GM23338 (cell line): ENCODE measurements at regions not wholly inside any gene's neighbourhood (a gene's known extent, or its start where the extent isn't known, plus 50 kb on each side); places are given as distances from the start of the nearest gene placed in this dataset.

ENCODE experiments used
- ATAC-seq: fragments of 200-7000 bp; cut with Tn5 transposase; 3 replicates; pipeline ENCODE4 v1.9.1; 2020
- DNase-seq: peaks from one replicate; pipeline ENCODE4 v3.0.0-alpha.2; 2015; ENCODE audit warnings: low spot score
- H2AFZ ChIP-seq: fragments of 200-600 bp; sonication (generic); 2 replicates; pipeline ENCODE4 v1.8.0; 2016; ENCODE audit warnings: antibody characterized with exemption, mild to moderate bottlenecking, moderate library complexity
- H3F3A ChIP-seq: fragments of 200-600 bp; sonication (generic); replicated peaks from 2 replicates; pipeline ENCODE4 v1.8.0; 2017; ENCODE audit warnings: antibody characterized with exemption, mixed run types, low read depth
- H3K27ac ChIP-seq: fragments of 200-600 bp; sonication (generic); 2 replicates; pipeline ENCODE4 v1.6.1; 2016; ENCODE audit warnings: low read depth
- H3K27me3 ChIP-seq: fragments of 200-600 bp; sonication (generic); 2 replicates; pipeline ENCODE4 v1.8.0; 2016; ENCODE audit warnings: mild to moderate bottlenecking, mixed run types, moderate library complexity; ENCODE audit not compliant: insufficient read depth
- H3K36me3 ChIP-seq: fragments of 200-600 bp; sonication (generic); 2 replicates; pipeline ENCODE4 v1.8.0; 2016; ENCODE audit warnings: mild to moderate bottlenecking; ENCODE audit not compliant: insufficient read depth
- H3K4me1 ChIP-seq: fragments of 200-600 bp; sonication (generic); 2 replicates; pipeline ENCODE4 v1.8.0; 2016; ENCODE audit warnings: mild to moderate bottlenecking, moderate library complexity; ENCODE audit not compliant: insufficient read depth
- H3K4me2 ChIP-seq: fragments of 200-600 bp; sonication (generic); 2 replicates; pipeline ENCODE4 v1.7.1; 2017; ENCODE audit warnings: mixed run types
- H3K4me3 ChIP-seq: fragments of 200-600 bp; sonication (generic); 2 replicates; pipeline ENCODE4 v1.6.1; 2016; ENCODE audit warnings: mixed run types
- H3K79me2 ChIP-seq: fragments of 200-600 bp; sonication (generic); replicated peaks from 2 replicates; pipeline ENCODE4 v1.8.0; 2017; ENCODE audit warnings: mild to moderate bottlenecking; ENCODE audit not compliant: insufficient read depth
- H3K9me2 ChIP-seq: fragments of 200-600 bp; sonication (generic); 2 replicates; pipeline ENCODE4 v1.8.0; 2017; ENCODE audit not compliant: insufficient read depth
- H4K20me1 ChIP-seq: fragments of 200-600 bp; sonication (generic); replicated peaks from 2 replicates; pipeline ENCODE4 v1.8.0; 2017; ENCODE audit warnings: mild to moderate bottlenecking; ENCODE audit not compliant: insufficient read depth
- H3K27ac Mint-ChIP-seq: 2 replicates; pipeline ENCODE4 v1.8.0; 2020; ENCODE audit warnings: inconsistent platforms, mild to moderate bottlenecking, moderate library complexity, mixed read lengths
- H3K27me3 Mint-ChIP-seq: 3 replicates; pipeline ENCODE4 v1.8.0; 2022; ENCODE audit warnings: low read depth, mild to moderate bottlenecking, moderate library complexity, mixed read lengths, inconsistent platforms; ENCODE audit not compliant: insufficient read depth, poor library complexity
- H3K36me3 Mint-ChIP-seq: 3 replicates; pipeline ENCODE4 v1.8.0; 2021; ENCODE audit warnings: low read depth, mild to moderate bottlenecking, inconsistent platforms, moderate library complexity, mixed read lengths
- H3K4me1 Mint-ChIP-seq: 3 replicates; pipeline ENCODE4 v1.8.0; 2020; ENCODE audit warnings: mild to moderate bottlenecking, inconsistent platforms, mixed read lengths
- H3K4me3 Mint-ChIP-seq: 3 replicates; pipeline ENCODE4 v1.8.0; 2021; ENCODE audit warnings: moderate library complexity, mild to moderate bottlenecking, inconsistent platforms, mixed read lengths
- H3K9me3 Mint-ChIP-seq: 3 replicates; pipeline ENCODE4 v1.8.0; 2020; ENCODE audit warnings: moderate library complexity, mild to moderate bottlenecking, inconsistent platforms, mixed read lengths
- CREB1 ChIP-seq: fragments of 250-450 bp; sonication (Bioruptor Pico); IDR thresholded peaks from 2 replicates; pipeline ENCODE4 v1.5.0; 2020; ENCODE audit warnings: low read depth, mild to moderate bottlenecking, moderate library complexity
- EZH2 ChIP-seq: fragments of 200-600 bp; sonication (generic); IDR thresholded peaks from one replicate; pipeline ENCODE4 v1.8.0; 2017; ENCODE audit warnings: antibody characterized with exemption, mild to moderate bottlenecking, low read depth; ENCODE audit not compliant: unreplicated experiment
- EZH2phosphoT487 ChIP-seq: fragments of 200-600 bp; sonication (generic); IDR thresholded peaks from one replicate; pipeline ENCODE4 v1.8.1; 2018; ENCODE audit warnings: antibody characterized with exemption; ENCODE audit not compliant: unreplicated experiment
- NANOG ChIP-seq: IDR thresholded peaks from 2 replicates; pipeline ENCODE4 v1.6.1; 2016; ENCODE audit warnings: antibody characterized with exemption, borderline replicate concordance
- POLR2AphosphoS5 ChIP-seq: IDR thresholded peaks from 2 replicates; pipeline ENCODE4 v1.6.1; 2016; ENCODE audit warnings: antibody characterized with exemption, low read depth
- STAT1 ChIP-seq: IDR thresholded peaks from one replicate; pipeline ENCODE4 v1.6.1; 2016; ENCODE audit warnings: antibody characterized with exemption; ENCODE audit not compliant: unreplicated experiment
- ZNF114 ChIP-seq: fragments of 250-450 bp; sonication (Bioruptor Pico); IDR thresholded peaks from 2 replicates; pipeline ENCODE4 v1.5.0; 2020; ENCODE audit warnings: mild to moderate bottlenecking, moderate library complexity
- TF ChIP-seq, protein P1 (sequence below): IDR thresholded peaks from one replicate; pipeline ENCODE4 v1.6.1; 2018; ENCODE audit warnings: antibody characterized with exemption; ENCODE audit not compliant: unreplicated experiment
- TF ChIP-seq, protein P2 (sequence below), 2 experiments: fragments of 200-600 bp in 1 of 2; sonication (generic) in 1 of 2; conservative IDR thresholded peaks; 2 replicates each; pipeline versions ENCODE4 v1.5.1 to v1.6.1; 2016 to 2017; ENCODE audit warnings: antibody characterized with exemption in 2 of 2, low read depth in 2 of 2, mild to moderate bottlenecking in 2 of 2, moderate library complexity in 1 of 2
- TF ChIP-seq, protein P3 (sequence below): IDR thresholded peaks from 2 replicates; pipeline ENCODE4 v1.6.1; 2016; ENCODE audit warnings: antibody characterized with exemption

DNA sequence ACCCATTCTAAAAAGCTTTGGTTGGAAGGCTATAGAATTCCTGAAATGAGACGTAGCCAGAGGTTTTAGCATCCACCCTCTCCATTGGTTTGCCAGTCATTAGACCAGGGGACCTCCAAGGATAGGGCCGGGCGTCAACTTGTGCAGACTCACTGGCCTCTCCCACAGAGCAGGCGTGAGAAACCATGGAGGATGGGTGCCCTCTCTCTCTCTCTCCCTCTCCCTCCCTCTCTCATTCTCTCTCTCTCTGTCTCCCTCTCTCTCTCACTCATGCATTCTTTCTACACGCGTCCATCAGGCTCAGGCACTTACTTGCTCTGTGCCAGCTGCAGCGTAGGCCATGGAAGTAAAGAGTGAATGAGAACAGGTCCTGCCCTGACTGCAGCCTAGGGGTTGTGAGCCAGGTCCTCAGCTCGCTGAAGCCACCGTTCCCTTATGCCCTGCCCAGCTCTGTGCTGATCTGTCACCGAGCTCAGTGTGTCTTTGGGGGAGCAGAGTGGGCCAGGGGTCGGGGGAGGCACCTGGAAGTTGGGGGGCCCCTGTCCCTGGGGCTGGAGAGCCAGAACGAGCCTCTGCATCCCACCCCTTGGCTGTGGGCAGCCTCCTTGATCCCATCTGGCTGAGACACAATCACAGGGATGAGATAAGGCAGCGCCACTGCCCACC lies 304.4 kb upstream of the HS6ST1 start (continued):
- TF ChIP-seq, protein P1, sequence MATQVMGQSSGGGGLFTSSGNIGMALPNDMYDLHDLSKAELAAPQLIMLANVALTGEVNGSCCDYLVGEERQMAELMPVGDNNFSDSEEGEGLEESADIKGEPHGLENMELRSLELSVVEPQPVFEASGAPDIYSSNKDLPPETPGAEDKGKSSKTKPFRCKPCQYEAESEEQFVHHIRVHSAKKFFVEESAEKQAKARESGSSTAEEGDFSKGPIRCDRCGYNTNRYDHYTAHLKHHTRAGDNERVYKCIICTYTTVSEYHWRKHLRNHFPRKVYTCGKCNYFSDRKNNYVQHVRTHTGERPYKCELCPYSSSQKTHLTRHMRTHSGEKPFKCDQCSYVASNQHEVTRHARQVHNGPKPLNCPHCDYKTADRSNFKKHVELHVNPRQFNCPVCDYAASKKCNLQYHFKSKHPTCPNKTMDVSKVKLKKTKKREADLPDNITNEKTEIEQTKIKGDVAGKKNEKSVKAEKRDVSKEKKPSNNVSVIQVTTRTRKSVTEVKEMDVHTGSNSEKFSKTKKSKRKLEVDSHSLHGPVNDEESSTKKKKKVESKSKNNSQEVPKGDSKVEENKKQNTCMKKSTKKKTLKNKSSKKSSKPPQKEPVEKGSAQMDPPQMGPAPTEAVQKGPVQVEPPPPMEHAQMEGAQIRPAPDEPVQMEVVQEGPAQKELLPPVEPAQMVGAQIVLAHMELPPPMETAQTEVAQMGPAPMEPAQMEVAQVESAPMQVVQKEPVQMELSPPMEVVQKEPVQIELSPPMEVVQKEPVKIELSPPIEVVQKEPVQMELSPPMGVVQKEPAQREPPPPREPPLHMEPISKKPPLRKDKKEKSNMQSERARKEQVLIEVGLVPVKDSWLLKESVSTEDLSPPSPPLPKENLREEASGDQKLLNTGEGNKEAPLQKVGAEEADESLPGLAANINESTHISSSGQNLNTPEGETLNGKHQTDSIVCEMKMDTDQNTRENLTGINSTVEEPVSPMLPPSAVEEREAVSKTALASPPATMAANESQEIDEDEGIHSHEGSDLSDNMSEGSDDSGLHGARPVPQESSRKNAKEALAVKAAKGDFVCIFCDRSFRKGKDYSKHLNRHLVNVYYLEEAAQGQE = no peak
- TF ChIP-seq POLR2AphosphoS5 = no peak
- TF ChIP-seq ZNF114 (CRISPR knock-in tag) = no peak
- TF ChIP-seq EZH2phosphoT487 = no peak
- TF ChIP-seq, protein P2, sequence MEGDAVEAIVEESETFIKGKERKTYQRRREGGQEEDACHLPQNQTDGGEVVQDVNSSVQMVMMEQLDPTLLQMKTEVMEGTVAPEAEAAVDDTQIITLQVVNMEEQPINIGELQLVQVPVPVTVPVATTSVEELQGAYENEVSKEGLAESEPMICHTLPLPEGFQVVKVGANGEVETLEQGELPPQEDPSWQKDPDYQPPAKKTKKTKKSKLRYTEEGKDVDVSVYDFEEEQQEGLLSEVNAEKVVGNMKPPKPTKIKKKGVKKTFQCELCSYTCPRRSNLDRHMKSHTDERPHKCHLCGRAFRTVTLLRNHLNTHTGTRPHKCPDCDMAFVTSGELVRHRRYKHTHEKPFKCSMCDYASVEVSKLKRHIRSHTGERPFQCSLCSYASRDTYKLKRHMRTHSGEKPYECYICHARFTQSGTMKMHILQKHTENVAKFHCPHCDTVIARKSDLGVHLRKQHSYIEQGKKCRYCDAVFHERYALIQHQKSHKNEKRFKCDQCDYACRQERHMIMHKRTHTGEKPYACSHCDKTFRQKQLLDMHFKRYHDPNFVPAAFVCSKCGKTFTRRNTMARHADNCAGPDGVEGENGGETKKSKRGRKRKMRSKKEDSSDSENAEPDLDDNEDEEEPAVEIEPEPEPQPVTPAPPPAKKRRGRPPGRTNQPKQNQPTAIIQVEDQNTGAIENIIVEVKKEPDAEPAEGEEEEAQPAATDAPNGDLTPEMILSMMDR (conservative IDR thresholded peaks at IDR 0.05; ENCODE audit: low read depth in 2 of 2) = no peak
- TF ChIP-seq, protein P3, sequence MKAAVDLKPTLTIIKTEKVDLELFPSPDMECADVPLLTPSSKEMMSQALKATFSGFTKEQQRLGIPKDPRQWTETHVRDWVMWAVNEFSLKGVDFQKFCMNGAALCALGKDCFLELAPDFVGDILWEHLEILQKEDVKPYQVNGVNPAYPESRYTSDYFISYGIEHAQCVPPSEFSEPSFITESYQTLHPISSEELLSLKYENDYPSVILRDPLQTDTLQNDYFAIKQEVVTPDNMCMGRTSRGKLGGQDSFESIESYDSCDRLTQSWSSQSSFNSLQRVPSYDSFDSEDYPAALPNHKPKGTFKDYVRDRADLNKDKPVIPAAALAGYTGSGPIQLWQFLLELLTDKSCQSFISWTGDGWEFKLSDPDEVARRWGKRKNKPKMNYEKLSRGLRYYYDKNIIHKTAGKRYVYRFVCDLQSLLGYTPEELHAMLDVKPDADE = no peak
- TF ChIP-seq NANOG = no peak

DNA sequence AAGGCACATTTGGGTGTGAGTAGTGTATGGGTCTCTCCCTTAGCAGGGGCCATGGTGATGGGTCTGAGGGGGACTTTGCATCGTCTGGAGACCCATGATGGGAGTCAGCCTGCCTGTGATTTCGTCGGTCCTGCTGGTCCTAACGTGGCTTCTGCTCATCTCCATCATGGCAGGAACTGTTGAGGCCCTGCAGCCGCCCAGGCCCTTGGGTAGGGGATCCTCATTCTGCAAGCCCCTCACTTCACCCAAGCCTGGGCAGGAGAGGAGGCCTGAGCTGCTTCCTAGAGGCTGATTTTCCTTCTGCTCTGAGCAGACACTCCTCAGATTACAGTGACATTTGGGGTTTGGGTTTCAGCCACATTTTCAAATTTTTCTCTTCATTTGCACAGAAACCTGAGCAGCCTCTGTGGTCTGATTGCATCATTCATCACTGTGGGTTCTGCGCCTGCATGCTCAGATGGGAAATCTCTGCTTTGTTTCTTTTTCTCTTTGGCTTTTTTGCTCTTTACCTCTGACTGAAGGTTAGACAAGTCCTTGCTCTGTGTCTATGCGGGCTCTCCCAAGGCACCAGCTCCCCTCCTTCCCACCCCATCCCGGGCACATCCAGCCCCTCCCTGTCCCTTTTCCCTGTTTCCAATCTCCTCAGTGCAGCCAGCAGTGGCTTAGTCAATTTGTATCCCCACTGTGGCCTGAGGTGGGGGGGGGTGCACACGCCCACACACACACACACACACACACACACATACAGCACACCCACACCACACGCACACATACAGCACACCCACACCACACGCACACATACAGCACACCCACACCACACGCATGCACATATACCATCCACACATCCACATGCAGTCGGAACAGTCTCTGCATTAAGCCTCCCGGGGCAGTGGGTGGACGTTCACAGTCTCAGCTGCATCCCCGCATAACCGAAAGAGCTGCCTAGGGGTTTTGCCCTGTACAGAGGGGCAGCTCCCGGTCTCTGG lies 305.4 kb upstream of the HS6ST1 start:
- no peak for DNase-seq
- H3K4me2 ChIP-seq = no peak overlapping the region
- no peaks in the 10 kb centered on the region for H3K36me3 Mint-ChIP-seq
- peaks cover 6% of the 10 kb centered on the region; the same call in 2 of the 3 replicates for H3K9me3 Mint-ChIP-seq
- peaks cover 7% of the 10 kb centered on the region for H3K4me1 Mint-ChIP-seq
- H3K27me3 Mint-ChIP-seq = peaks cover 11% of the 10 kb centered on the region
- no peaks in the 10 kb centered on the region for H3K4me1 ChIP-seq
- H3K27me3 ChIP-seq = no peaks in the 10 kb centered on the region
- H4K20me1 ChIP-seq = no peaks in the 10 kb centered on the region
- H3K4me3 ChIP-seq = no peak overlapping the region
- no peaks in the 10 kb centered on the region for H3K79me2 ChIP-seq
- H3F3A ChIP-seq = no peaks in the 10 kb centered on the region
- H3K27ac ChIP-seq = no peak overlapping the region
- 0 out of 2 replicates have a peak overlapping the region, but pooled peaks have one; percentile 47 for H2AFZ ChIP-seq
- H3K36me3 ChIP-seq = no peaks in the 10 kb centered on the region
- ATAC-seq = no peak
- no peak overlapping the region for H3K4me3 Mint-ChIP-seq
- H3K27ac Mint-ChIP-seq = peak overlapping the region; percentile 44
- H3K9me2 ChIP-seq = peaks cover 8% of the 10 kb centered on the region; the same call in 1 of the 2 replicates
- no peak for TF ChIP-seq STAT1
- no peak for TF ChIP-seq NANOG
- TF ChIP-seq, protein P2 (conservative IDR thresholded peaks at IDR 0.05; ENCODE audit: low read depth in 2 of 2) = no peak
- TF ChIP-seq CREB1 (CRISPR knock-in tag) = no peak
- no peak for TF ChIP-seq EZH2
